HPDE6-E6E7 (cell line): ENCODE measurements at regions not wholly inside any gene's neighbourhood (a gene's known extent, or its start where the extent isn't known, plus 50 kb on each side); places are given as distances from the start of the nearest gene placed in this dataset.
"Not testable (repeated sequence)": the region's sequence is repeated elsewhere in the genome, so short reads cannot be mapped to it uniquely, and the experiment has no call there.

ENCODE experiments used
- DNase-seq: peaks from one replicate; pipeline ENCODE4 v3.0.0; 2011; ENCODE audit warnings: missing footprints; ENCODE audit errors: extremely low spot score

DNA sequence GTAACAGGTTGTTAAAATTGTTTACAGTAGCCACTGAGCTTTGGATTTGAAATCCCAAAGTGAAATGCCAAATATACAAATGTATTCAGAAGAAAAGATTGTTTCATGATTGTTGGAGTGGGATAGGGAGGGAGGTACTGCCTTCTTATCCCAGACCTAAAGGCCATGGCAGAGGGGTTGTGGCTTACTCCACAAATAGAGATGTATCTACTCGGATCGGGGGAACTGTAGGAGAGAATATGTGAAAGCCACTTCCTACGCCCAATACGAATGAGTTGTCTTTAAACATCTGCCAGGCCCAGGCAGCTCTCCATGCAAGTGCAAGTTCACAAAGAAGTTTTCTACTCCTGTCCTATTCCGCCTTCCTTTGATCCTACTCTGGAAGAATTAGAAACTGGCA, 150.2 kb upstream of the PRSS12 start:
- DNase-seq: not testable (repeated sequence)

DNA sequence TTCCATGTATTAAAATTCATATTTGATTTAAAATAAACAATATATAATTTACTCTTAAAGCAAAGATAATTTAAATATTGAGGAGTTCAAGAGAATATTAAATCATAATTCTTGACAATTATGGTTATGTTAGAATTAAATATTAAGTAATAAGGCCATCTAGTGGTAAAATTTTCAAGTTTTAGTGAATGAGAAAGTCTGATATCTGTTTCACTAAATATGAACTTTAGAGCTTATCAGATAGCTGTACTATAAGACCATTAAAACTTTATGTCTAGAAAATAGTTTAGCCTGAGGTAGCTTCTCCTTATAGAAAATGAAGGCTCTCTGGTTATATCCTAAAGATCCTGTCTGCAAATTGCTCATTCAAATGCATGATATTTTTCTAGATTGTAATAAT, 152.1 kb upstream of the PRSS12 start:
- not testable (repeated sequence) for DNase-seq

DNA sequence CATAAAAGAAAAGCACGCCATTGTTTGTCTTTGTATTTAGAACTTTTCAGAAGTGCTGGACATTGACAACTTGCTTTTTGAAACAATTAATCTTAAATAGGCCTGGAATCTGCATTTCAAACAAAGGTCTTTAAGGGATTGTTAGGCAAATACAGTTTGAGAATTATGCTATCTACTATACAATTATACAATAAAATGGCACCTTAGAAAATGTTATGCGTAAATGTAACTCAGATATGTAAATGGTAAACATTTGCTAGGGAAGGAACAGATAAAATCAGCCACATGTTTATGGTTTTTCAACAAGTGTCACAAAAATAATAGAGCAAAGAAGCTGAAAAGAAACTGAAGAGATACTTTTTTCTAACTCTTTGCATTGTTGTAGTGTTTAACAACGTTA, 152.7 kb upstream of the PRSS12 start:
- not testable (repeated sequence) for DNase-seq

DNA sequence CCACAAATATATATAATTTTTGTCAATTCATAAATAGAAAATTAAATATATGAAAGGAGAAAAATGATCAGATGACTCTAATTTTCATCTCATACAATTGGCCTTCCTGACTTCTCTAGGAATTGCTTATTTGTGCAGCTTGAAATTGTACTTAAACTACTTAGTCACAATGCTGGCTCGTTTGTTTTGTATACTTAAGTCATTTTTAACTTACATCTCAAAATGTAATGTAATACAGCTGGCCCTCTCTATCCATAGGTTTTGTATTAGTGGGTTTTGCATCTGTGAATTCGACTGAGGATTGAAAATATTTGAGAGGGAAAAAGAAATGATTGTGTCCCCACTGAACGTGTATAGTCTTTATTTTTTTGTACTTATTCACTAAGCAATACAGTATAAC, 160.1 kb upstream of the PRSS12 start:
- DNase-seq: not testable (repeated sequence)

DNA sequence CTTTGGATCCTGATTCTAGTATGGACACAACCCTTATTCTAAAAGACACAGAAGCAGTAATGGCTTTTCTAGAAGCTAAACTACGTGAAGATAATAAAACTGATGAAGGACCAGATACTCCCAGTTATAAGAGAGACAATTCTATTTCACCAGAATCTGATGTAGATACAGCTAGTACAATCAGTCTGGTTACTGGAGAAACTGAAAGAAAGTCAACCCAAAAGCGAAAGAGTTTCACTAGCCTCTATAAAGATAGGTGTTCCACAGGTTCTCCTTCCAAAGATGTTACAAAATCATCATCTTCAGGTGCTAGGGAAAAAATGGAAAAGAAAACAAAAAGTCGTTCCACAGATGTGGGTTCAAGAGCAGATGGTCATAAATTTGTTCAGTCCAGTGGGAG, 161.5 kb upstream of the PRSS12 start:
- DNase-seq: not testable (repeated sequence)

DNA sequence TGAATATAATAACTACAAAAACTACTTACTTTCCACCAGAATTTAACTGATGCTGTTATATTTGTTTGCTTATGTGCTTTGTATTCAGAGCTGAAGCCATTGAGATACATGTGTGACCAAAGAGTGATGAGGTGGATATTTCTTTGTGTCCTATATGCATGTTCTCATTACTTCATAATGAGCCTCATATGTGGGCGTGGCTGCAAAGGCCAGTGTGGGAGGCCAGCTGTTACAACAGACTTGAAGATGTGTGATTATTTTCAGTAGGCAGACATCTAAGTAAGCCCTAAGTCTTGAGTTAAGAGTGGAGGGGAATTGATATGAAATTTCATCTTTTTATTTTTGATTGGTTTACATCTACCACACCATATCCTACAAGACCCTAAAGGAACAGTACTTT, 163.3 kb upstream of the PRSS12 start:
- DNase-seq: not testable (repeated sequence)

DNA sequence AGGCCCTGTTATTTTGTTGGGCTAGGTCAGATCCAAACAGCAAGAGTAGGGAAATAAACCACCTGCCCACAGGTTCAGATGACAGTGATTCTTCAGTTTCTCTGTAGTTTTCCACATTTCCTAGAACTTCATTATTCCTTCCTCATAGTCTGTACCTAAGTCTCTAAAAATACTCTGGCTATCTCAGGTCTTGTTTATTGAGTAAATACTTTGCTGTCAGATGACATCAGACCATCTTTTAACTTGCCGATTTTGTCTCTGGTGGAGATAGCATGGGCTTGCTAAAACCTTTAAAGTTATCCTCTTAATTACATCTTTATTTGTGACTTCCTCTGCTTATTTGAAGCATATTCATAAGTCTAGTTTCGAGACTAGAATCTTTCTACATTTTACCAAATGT, 155.1 kb upstream of the METTL14 start:
- not testable (repeated sequence) for DNase-seq

DNA sequence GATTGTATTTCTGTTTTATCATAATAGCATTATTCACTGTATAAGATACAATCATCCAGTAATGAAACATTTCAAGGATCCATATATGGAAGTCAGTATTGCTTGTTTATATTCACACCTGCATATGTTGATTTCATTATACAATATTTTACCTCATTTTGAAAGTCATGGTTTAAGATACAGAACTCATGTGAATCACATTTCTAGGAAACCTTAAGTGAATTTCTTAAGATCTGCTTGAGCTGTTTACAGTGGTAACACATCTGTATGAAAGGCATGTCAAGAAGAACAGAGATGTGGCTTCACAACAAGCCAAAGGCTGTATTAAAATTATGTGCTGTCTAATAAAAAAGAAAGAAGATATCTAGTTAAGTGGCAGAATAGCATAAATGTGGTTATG, 153.2 kb upstream of the METTL14 start:
- not testable (repeated sequence) for DNase-seq

DNA sequence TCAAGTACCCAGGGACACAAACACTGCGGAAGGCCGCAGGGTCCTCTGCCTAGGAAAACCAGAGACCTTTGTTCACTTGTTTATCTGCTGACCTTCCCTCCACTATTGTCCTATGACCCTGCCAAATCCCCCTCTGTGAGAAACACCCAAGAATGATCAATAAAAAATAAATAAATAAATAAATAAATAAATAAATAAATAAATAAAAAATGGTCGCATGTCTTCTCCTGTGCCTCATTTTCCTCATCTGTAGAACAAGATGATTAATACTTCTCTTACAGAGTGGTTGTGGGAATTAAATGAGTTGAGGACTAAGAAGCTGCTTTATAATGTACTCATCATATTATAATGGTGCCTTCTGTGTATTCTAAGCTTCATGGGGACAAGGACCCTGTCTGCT, 149.4 kb upstream of the METTL14 start:
- DNase-seq: not testable (repeated sequence)

DNA sequence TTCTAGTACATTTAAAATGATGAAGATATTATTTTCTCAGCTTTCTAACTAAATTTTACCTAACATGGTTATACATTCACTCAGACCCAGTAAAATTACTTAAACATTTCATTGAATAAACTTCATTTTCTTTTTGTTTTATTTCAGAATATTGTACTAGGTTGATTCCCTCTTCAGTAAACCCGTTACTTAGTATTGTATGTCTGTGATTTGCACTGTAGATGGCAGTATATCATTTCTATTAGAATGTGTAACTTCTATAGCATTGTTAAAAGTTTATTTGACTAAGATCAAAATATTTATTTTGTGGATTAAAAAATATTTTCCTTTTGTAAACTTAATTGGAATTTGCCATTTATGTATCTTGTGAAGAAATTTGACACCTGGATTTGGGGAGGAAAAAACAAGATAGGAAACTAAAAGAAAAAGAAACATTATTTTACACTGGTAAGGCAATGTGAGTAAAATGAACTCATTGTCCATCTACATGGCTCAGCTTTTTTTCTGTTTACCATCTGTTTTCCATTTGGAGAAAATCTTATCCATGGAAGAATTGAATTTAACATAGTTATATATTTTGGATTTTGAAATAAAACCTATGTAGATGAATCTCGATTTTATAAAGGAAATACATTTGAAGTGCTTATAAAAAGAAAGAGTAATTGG, 145.6 kb upstream of the METTL14 start:
- DNase-seq: peak; percentile 0

DNA sequence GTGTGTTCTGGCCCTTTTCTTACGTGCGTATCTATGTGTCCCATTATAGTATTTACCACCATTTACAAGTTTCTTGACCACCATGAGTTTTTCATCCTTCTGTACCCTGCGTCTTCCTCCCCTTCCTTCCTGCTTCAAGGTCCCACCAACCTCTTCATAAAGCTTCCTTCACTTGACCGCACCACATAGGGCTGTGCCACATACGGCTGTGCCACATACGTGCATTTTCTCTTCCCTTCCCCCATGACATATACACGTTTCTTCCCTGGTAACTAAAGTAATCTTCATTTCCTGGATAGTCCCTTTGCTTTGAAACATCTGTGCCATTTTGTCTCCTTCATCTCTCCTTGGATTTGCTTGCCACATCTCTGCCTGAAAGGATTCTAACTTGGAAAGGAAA, 128.6 kb upstream of the METTL14 start:
- not testable (repeated sequence) for DNase-seq

DNA sequence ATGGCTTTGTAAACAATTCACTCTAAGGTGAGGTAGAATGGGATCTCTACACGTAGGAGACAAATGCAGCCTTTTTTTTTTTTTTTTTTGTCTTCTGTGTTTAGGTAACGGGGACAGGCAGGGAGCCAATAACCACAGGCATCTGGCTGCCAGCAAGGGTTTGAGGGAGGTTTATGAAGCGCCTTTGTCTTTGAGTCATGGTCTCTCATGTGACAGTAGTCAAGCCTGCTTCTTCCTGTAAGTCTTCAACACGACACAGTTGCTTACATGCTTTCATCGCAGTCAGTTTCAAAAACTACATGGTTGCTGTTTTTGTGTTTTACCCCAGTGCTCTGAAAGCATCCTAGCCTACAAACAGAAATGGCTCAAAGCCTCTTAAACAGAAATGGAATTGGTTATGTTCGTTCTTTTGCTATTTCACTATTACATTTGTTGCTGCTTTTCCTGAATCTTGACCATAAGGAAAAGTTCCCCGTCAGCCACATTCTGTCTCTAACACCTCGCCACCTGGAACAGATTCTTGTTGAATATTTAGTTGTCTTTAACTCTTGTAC, 127.8 kb upstream of the METTL14 start:
- DNase-seq: no peak

DNA sequence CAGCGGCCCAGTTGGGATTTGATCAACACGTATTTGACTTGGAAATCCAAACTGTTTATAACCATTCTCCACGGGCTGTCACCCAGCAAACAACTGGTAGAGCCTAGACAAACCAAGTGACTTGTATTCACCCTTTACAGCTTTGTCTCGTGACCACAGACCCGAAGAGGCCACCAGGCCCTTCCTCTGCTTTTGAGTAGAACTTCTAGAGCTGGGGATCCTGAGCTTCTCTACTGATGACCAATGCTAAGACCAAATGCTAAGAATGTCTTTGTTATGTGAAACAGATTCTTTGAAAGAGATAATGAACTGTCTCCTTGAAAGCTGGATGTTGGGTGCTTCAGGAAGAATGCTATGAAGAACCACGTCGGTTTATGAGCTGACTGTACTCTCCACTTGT, 127.0 kb upstream of the METTL14 start:
- not testable (repeated sequence) for DNase-seq

DNA sequence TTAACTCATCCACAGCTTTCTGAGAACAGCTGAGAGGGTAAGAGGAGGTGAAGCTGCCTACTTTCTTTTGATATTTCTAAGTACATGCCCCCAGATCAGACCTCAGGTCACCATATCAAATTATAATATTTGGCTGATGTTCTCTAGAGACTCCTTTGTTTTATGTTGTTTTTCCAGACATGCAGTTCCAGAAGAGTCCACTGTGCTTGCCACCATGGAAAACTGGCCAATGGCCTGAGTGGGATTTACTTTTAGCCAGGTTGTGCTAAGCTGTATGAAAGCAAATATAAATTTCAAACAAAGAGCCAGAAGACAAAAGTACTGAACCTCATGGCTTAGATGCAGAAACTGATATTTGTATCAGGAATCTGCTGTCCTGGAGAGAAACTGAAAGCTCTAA, 123.6 kb upstream of the METTL14 start:
- DNase-seq: not testable (repeated sequence)

DNA sequence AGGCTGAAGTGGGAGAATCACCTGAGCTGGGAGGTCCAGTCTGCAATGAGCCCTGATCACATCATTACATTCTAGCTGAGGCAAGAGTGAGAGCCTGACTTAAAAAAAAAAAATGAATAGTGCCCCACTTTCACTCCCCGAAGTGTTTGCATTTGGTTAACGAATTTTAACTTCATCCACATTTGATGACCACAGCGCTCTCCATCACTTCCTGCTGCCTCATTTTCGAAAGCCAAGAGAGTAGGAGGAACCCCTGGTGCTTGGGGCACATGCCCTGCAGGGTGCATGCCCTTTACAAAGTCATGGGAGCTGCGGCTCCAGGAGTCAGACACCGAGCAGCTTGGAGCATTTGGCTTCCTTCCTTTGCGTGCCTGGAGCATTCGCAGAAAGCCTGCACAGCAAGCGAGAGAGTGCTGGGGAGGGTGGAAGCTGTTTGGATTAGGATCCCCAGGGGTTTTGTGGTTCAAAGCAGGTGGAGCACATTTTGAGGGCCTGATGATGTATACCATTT, 119.1 kb upstream of the METTL14 start:
- not testable (repeated sequence) for DNase-seq

DNA sequence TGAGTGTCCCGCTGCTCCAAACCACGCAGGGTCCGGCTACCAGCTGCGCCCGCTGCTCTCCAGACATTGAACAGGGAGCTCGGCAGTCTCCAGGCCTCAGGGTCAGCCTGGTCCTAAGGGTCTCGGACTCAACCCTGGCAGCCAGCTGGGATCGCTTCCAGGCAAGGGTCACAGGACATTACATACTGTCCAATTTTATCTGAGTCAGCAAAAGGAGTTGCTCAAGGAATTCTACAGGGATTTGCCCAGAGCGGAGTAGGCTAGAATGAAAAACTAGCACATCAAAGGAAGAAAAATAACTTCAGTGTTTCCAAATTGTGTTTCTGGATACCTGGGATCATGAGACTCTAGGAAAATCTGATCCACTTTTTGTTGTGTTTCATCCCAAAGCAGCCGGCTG, 112.2 kb upstream of the METTL14 start:
- not testable (repeated sequence) for DNase-seq

DNA sequence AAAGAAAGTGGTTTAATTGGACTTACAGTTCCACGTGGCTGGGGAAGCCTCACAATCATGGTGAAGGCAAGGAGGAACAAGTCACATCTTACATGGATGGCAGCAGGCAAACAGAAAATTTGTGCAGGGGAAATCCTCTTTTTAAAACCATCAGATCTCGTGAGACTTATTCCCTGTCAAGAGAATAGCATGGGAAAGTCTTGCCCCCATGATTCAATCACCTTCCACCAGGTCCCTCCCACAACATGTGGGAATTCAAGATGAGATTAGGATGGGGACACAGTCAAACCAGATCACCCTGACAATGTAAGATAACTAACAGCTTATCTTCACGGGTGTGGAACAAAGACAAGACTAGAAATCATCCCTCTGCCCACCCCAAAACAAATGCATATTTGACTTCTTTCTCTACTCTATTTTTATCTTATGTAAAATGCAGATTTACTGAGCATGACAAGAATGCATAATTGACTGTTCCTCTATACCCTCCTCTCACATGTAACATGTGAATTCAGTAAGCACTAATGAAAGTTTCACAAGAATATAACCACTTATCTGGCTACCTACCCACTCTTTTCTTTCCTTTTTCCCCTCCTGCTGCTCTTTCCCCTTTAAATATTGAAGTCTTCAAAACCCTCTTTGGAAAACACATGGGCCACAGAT, 110.8 kb upstream of the METTL14 start:
- DNase-seq: not testable (repeated sequence)

DNA sequence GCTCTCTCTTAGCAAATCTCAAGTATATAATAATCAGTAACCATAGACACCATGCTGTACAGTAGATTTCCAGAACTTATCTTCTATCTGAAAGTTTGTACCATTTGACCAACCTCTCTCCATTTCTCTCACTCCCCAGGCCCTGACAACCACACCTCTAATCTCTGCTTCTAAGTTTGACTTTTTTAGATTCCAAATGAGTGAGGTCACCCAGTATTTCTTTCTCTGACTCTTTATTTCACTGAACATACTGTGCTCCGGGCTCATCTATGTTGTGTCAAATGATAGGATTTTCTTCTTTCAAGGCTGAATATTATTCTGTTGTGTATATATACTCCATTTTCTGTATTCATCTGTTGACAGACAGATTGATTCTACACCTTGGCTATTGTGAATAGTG, 110.1 kb upstream of the METTL14 start:
- DNase-seq: not testable (repeated sequence)

DNA sequence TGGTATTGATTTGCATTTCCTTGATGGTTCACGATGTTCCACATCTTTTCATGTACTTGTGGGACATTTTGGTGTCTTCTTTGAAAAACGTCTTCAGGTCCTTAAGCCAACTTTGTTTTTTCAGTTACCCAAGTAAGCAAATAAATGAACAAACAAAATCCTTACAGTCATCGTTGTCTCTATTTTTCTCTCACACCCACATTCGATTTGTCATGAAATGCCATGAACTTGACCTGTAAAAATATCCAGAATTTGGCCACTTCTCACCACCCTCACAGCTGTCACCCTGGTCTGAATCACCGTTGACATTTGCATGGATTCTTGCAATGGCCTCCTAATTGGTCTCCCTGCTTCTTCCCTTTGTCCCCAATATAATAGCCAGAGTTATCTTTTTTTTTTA, 109.5 kb upstream of the METTL14 start:
- not testable (repeated sequence) for DNase-seq

DNA sequence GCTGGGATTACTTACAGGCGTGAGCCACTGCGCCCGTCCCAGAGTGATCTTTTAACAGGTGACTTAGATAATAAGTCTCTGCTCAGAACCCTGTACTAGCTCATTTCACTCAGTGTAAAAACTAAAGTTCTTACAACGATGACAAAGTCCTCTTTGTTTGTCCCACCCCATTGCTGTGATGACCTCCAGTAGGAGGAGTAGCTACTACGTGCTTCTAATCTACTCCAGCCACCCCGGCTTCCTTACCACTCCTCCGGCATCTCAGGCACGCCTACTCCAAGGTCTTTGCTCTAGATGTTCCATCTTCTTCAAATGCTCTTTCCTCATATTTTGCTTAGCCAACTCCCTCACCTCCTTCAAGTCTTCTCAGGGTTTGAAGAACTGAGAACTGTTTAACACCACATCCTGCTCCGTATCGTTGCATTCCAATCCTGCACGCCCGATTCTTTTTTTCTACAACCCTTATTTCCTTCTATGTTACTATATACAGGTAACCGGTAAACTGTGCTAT, 108.4 kb upstream of the METTL14 start:
- not testable (repeated sequence) for DNase-seq

DNA sequence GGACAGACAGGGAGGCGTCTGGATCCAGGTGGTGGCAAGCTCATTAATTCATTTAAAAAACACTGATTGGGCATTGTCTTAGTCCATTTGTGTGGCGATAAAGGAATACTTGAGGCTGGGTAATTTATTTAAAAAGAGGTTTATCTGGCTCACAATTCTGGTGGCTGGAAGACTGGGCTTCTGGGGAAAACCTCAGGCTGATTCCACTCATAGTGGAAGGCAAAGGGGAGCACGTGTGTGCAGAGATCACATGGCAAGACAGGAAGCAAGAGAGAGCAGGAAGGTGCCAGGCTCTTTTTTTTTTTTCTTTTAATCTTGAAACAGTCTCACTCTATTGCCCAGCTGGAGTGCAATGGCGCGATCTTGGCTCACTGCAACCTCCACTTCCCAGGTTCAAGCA, 100.2 kb upstream of the METTL14 start:
- no peak for DNase-seq

DNA sequence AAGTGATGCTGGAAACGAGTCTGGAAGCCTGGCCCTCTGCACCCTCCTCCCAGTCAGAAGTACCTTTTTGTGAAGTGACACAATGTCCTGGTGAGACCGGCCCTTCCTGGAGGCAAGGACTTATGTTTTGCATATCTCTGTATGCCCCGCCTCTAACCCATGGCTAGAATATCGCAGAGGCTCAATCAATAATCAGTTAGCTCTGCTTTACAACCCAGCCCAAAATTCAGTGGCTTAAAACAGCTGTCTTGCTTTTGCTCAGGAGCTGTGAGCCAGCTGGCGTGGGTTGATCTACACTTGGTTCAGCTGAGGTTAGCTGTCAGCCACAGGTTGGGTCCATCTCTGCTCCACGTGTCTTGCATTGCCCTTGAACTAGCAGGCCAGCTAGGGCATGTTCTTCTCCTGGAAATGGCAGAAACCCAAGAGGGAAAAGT, 98.8 kb upstream of the METTL14 start:
- no peak for DNase-seq
